GF-D8 (cell line): ENCODE measurements at regions not wholly inside any gene's neighbourhood (a gene's known extent, or its start where the extent isn't known, plus 50 kb on each side); places are given as distances from the start of the nearest gene placed in this dataset.

Source experiments
- DNase-seq: peaks from one replicate; lab custom pipeline; 2025; lab: John Stamatoyannopoulos, UW

DNA sequence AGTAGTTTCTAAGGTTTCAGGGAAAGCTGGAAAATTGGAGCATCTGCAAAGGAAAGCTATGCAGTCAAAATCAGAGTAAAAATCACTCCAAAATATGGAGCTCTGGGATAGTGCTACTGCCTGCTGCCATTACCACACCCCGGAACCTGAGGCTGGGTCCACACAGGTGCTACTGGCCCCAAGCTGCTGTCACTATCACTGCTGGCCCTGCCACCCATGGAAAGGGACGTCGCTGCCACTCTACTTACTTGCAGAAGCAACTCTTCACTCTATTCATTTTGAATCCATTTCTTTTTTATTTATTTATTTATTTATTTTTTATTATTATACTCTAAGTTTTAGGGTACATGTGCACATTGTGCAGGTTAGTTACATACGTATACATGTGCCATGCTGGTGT is 60.3 kb upstream of the RGS18 start:
- no peak for DNase-seq

DNA sequence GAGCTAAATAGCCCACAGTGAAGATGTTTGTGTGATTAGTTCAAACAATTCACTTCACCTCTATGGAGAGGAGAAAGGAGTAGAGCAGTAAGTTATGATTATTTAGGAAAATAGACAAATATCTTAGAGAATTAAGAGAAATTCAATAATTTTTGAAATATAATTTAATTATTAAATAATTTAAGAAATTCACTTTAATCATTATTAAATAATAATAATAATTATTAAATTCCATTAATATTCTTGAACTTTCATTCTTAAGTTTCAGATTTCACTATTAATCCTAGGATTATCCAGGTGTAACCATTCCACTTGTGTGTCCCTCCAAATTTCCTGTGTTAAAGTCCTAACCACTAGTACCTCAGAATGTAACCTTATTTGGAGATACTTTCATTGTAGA is 58.9 kb upstream of the RGS18 start:
- no peak for DNase-seq

DNA sequence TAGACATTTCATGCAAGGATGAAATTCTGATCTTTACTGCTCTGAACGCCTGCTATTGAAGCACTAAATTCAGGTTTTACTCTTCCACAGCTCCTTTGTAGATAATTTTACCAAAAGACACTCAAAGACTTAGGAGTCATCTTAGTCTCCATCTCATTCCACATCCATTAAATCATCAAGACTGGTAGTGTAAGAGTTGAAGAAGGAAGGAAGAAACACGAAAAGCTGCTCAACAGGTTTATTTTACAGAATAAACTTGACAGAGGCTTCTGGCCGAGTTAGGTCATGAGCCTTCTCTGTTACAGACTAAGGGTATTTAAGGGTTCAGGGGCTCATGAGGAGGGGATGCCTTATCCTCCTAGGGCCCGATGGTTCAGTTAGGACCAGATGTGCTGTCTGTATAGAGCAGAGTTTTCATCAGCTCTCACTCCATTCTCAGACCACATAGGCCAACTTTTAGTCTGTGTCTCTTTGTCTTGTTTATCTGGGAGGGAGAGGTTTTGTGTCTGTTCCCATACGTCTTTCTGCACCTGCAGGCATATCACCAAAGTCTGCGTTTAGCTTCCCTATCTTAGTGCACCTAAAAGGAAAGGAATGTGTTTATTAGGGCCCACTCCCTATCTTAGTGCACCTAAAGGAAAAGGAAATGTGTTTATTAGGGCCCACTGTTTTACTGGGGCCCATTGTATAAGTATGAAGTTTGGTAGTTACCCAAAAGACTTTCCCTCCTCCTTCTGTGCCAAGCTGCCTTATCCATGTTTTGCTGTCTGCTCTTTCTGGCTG is 57.4 kb upstream of the RGS18 start:
- no peak for DNase-seq

DNA sequence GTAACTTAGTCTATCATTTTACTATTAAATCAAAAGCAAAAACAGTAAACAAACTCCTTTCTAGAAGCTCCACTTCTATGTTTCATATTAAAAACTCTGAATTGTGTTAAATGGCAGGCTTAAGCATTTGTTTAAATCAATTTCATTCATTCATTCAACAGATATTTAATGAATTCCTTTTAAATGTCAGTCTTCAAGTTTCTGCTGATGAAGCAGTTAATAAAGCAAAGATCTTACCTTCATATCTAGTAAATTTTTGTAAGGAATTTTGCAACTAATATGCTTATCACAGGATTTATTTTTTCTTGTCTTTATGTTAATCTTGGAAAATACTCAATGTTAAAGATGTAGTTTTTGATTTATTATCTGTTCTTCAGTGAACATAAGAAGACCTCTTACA is 54.1 kb upstream of the RGS18 start:
- DNase-seq: no peak

DNA sequence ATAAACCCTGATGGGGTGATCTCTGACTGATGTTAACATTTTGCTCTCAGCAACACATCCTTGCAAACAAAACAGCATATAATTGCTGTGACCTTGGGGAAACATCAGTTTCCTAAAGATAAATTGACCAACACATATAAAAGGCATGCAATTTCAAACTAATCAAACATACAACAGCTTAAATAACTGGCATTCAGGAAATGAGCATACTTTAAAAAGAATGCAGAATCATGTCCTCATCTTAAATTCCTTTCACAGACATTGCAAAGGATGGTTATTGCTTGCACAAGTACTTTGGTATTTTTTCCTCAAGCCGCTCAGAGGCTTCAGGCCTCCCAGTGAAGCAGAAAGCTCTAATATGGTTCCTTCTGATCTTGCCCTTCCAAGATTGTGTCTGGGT is 53.4 kb upstream of the RGS18 start:
- no peak for DNase-seq

DNA sequence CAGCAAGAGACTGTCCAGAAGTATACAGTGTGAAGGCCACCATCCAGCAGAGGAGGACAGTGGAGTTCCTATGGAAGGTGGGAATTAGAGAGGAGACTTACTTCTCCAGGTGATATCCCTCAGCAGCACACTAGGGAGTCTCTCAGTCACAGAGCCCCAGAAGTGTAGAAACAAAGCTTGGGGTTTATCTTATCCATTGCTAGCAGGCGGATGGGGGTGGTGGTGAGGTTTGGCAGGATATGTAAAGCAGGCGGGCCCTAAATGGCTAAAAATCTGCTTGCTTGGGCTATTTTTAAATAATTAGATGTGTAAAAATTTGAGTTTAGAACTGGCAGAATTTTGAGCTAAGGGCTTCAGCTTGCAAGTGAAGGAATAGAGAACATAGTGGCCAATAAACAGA is 50.1 kb upstream of the RGS18 start:
- no peak for DNase-seq
